Activated T-cell treated with anti-CD3 and anti-CD28 coated beads, Interleukin-2, amount 50 U/mL, for 72 hours (primary cell): ENCODE measurements at regions not wholly inside any gene's neighbourhood (a gene's known extent, or its start where the extent isn't known, plus 50 kb on each side); places are given as distances from the start of the nearest gene placed in this dataset.

Experiments
- ATAC-seq, 2 donors: fragments of 150-1000 bp; cut with Tn5 transposase; replicated peaks in 1 of 2; 2 replicates each; pipeline ENCODE4 v1.10.0; 2021; ENCODE audit warnings: moderate library complexity in 2 of 2, mild to moderate bottlenecking in 1 of 2
- DNase-seq, 2 donors: peaks; one replicate each; pipeline ENCODE4 v3.0.0; 2021 to 2022; ENCODE audit warnings: mixed read lengths in 1 of 2
- H3K27ac Mint-ChIP-seq: one replicate; pipeline ENCODE4 v1.8.0; 2022; ENCODE audit warnings: mild to moderate bottlenecking, moderate library complexity, mixed read lengths
- H3K27me3 Mint-ChIP-seq: one replicate; pipeline ENCODE4 v1.8.0; 2022; ENCODE audit warnings: low read depth, mixed read lengths
- H3K36me3 Mint-ChIP-seq, 2 donors: one replicate each; pipeline ENCODE4 v1.8.0; 2022; ENCODE audit warnings: mixed read lengths in 2 of 2, mild to moderate bottlenecking in 1 of 2; ENCODE audit not compliant: insufficient read depth in 2 of 2
- H3K4me1 Mint-ChIP-seq: one replicate; pipeline ENCODE4 v1.8.0; 2022; ENCODE audit warnings: low read depth, mixed read lengths
- H3K4me3 Mint-ChIP-seq, 2 donors: one replicate each; pipeline ENCODE4 v1.8.0; 2022; ENCODE audit warnings: mild to moderate bottlenecking in 2 of 2, mixed read lengths in 2 of 2, moderate library complexity in 2 of 2
- H3K9me3 Mint-ChIP-seq, 2 donors: one replicate each; pipeline ENCODE4 v1.8.0; 2022; ENCODE audit warnings: mixed read lengths in 2 of 2

- peaks cover 0 to 2% of the 10 kb centered on the region in 2 donors for H3K9me3 Mint-ChIP-seq
- H3K27me3 Mint-ChIP-seq: no peaks in the 10 kb centered on the region
- ATAC-seq (no peak), DNase-seq (no peak)
- no peaks in the 10 kb centered on the region for H3K36me3 Mint-ChIP-seq
- no peak overlapping the region for H3K27ac Mint-ChIP-seq
- H3K4me3 Mint-ChIP-seq: no peak overlapping the region
- H3K4me1 Mint-ChIP-seq: no peaks in the 10 kb centered on the region
Measured at GRCh38 chr13:104288496-104288895, 1222.3 kb upstream of the SLC10A2 start.

- no peaks in the 10 kb centered on the region for H3K4me1 Mint-ChIP-seq
- H3K27me3 Mint-ChIP-seq: no peaks in the 10 kb centered on the region
- no peak for ATAC-seq
Measured at GRCh38 chr13:104286566-104287290, 1220.5 kb upstream of the SLC10A2 start.

GRCh38 chr13:104281910-104282309 lies 1215.7 kb upstream of the SLC10A2 start:
- no peaks in the 10 kb centered on the region for H3K4me1 Mint-ChIP-seq
- ATAC-seq (no peak), DNase-seq (no peak)
- H3K36me3 Mint-ChIP-seq: no peaks in the 10 kb centered on the region
- H3K9me3 Mint-ChIP-seq: peaks cover 0 to 2% of the 10 kb centered on the region in 2 donors
- H3K27me3 Mint-ChIP-seq: no peaks in the 10 kb centered on the region
- no peak overlapping the region for H3K4me3 Mint-ChIP-seq
- no peak overlapping the region for H3K27ac Mint-ChIP-seq

More at GRCh38 chr13:104286566-104287290, 1220.5 kb upstream of the SLC10A2 start:
- no peak overlapping the region for H3K4me3 Mint-ChIP-seq
- no peaks in the 10 kb centered on the region for H3K36me3 Mint-ChIP-seq
- H3K9me3 Mint-ChIP-seq: peaks cover 0 to 4% of the 10 kb centered on the region in 2 donors
- no peak overlapping the region for H3K27ac Mint-ChIP-seq
- no peak for DNase-seq

- Mint-ChIP-seq H3K4me1 (no peaks in the 10 kb centered on the region), H3K36me3 (peaks cover 0 to 1% of the 10 kb centered on the region in 2 donors), H3K27me3 (no peaks in the 10 kb centered on the region), H3K4me3 (no peak overlapping the region), H3K9me3 (peaks cover 2 to 5% of the 10 kb centered on the region in 2 donors), H3K27ac (no peak overlapping the region)
- DNase-seq: no peak
- ATAC-seq: no peak
Measured at GRCh38 chr13:104270731-104271130, 1204.5 kb upstream of the SLC10A2 start.

- DNase-seq: no peak
Measured at GRCh38 chr13:104267206-104267811, 1201.1 kb upstream of the SLC10A2 start.

GRCh38 chr13:104256701-104257100 lies 1190.5 kb upstream of the SLC10A2 start:
- Mint-ChIP-seq H3K4me1 (no peaks in the 10 kb centered on the region), H3K27ac (no peak overlapping the region), H3K27me3 (no peaks in the 10 kb centered on the region), H3K36me3 (no peaks in the 10 kb centered on the region), H3K4me3 (no peak overlapping the region), H3K9me3 (peaks cover 2 to 7% of the 10 kb centered on the region in 2 donors)
- DNase-seq (no peak), ATAC-seq (no peak)

More at GRCh38 chr13:104267206-104267811, 1201.1 kb upstream of the SLC10A2 start:
- Mint-ChIP-seq H3K4me3 (no peak overlapping the region), H3K27me3 (no peaks in the 10 kb centered on the region), H3K4me1 (no peaks in the 10 kb centered on the region), H3K27ac (no peak overlapping the region), H3K9me3 (peaks cover 5% of the 10 kb centered on the region in 2 donors), H3K36me3 (no peaks in the 10 kb centered on the region)
- no peak for ATAC-seq

GRCh38 chr13:104253063-104253680 lies 1187.0 kb upstream of the SLC10A2 start:
- H3K27ac Mint-ChIP-seq: no peak overlapping the region
- no peaks in the 10 kb centered on the region for H3K4me1 Mint-ChIP-seq
- DNase-seq: no peak
- ATAC-seq: no peak
- H3K9me3 Mint-ChIP-seq: peaks cover 2 to 7% of the 10 kb centered on the region in 2 donors
- no peaks in the 10 kb centered on the region for H3K27me3 Mint-ChIP-seq
- H3K4me3 Mint-ChIP-seq: no peak overlapping the region
- H3K36me3 Mint-ChIP-seq: no peaks in the 10 kb centered on the region

GRCh38 chr13:104251931-104252330 lies 1185.7 kb upstream of the SLC10A2 start:
- DNase-seq (no peak), ATAC-seq (no peak)
- H3K9me3 Mint-ChIP-seq: peaks cover 0 to 7% of the 10 kb centered on the region in 2 donors
- no peak overlapping the region for H3K4me3 Mint-ChIP-seq
- H3K27me3 Mint-ChIP-seq: no peaks in the 10 kb centered on the region
- no peaks in the 10 kb centered on the region for H3K4me1 Mint-ChIP-seq
- H3K36me3 Mint-ChIP-seq: no peaks in the 10 kb centered on the region
- H3K27ac Mint-ChIP-seq: no peak overlapping the region

GRCh38 chr13:104246955-104247354 lies 1180.7 kb upstream of the SLC10A2 start:
- Mint-ChIP-seq H3K27ac (no peak overlapping the region), H3K4me1 (no peaks in the 10 kb centered on the region), H3K4me3 (no peak overlapping the region)

GRCh38 chr13:104206450-104207044 lies 1140.3 kb upstream of the SLC10A2 start:
- H3K4me3 Mint-ChIP-seq: no peak overlapping the region
- no peak for DNase-seq
- H3K27ac Mint-ChIP-seq: no peak overlapping the region
- H3K4me1 Mint-ChIP-seq: no peaks in the 10 kb centered on the region
- H3K36me3 Mint-ChIP-seq: no peaks in the 10 kb centered on the region
- H3K9me3 Mint-ChIP-seq: peaks cover 5 to 11% of the 10 kb centered on the region in 2 donors
- no peak for ATAC-seq
- H3K27me3 Mint-ChIP-seq: no peaks in the 10 kb centered on the region

More at GRCh38 chr13:104246955-104247354, 1180.7 kb upstream of the SLC10A2 start:
- Mint-ChIP-seq H3K27me3 (no peaks in the 10 kb centered on the region), H3K9me3 (peaks cover 0 to 2% of the 10 kb centered on the region in 2 donors), H3K36me3 (no peaks in the 10 kb centered on the region)
- ATAC-seq (no peak), DNase-seq (no peak)

- no peak overlapping the region for H3K4me3 Mint-ChIP-seq
- no peak for ATAC-seq
- no peak for DNase-seq
Measured at GRCh38 chr13:104204177-104204576, 1138.0 kb upstream of the SLC10A2 start.

GRCh38 chr13:104198801-104199200 lies 1132.6 kb upstream of the SLC10A2 start:
- H3K27me3 Mint-ChIP-seq: no peaks in the 10 kb centered on the region
- peaks cover 0 to 6% of the 10 kb centered on the region in 2 donors for H3K9me3 Mint-ChIP-seq
- ATAC-seq: no peak
- no peaks in the 10 kb centered on the region for H3K4me1 Mint-ChIP-seq
- H3K27ac Mint-ChIP-seq: no peak overlapping the region
- DNase-seq: no peak
- no peak overlapping the region for H3K4me3 Mint-ChIP-seq
- no peaks in the 10 kb centered on the region for H3K36me3 Mint-ChIP-seq

More at GRCh38 chr13:104204177-104204576, 1138.0 kb upstream of the SLC10A2 start:
- Mint-ChIP-seq H3K27ac (no peak overlapping the region), H3K4me1 (no peaks in the 10 kb centered on the region), H3K27me3 (no peaks in the 10 kb centered on the region), H3K36me3 (no peaks in the 10 kb centered on the region), H3K9me3 (peaks cover 5 to 11% of the 10 kb centered on the region in 2 donors)

- no peak overlapping the region for H3K4me3 Mint-ChIP-seq
- H3K27me3 Mint-ChIP-seq: no peaks in the 10 kb centered on the region
Measured at GRCh38 chr13:104196611-104197010, 1130.4 kb upstream of the SLC10A2 start.

More at GRCh38 chr13:104196611-104197010, 1130.4 kb upstream of the SLC10A2 start:
- peaks cover 0 to 10% of the 10 kb centered on the region in 2 donors for H3K9me3 Mint-ChIP-seq
- no peak for DNase-seq
- H3K36me3 Mint-ChIP-seq: no peaks in the 10 kb centered on the region
- ATAC-seq: no peak
- H3K4me1 Mint-ChIP-seq: no peaks in the 10 kb centered on the region
- H3K27ac Mint-ChIP-seq: no peak overlapping the region
